K562 (cell line): ENCODE measurements at regions not wholly inside any gene's neighbourhood (a gene's known extent, or its start where the extent isn't known, plus 50 kb on each side); places are given as distances from the start of the nearest gene placed in this dataset.

ENCODE experiments used
- AFF4 ChIP-seq: sonication (generic); formaldehyde crosslinking; IDR thresholded peaks from 2 replicates; pipeline ENCODE4 v1.8.0; 2023; ENCODE audit warnings: mild to moderate bottlenecking, missing genetic modification reagents
- CBX2 ChIP-seq: fragments of 200-600 bp; sonication (generic); IDR thresholded peaks from one replicate; pipeline ENCODE4 v1.6.1; 2012; ENCODE audit warnings: mild to moderate bottlenecking, low read length, inconsistent platforms; ENCODE audit not compliant: insufficient read depth, poor library complexity, severe bottlenecking
- POLR2H ChIP-seq: IDR thresholded peaks from 2 replicates; pipeline ENCODE4 v1.6.1; 2016; ENCODE audit warnings: missing genetic modification characterization, low read depth, mild to moderate bottlenecking, control low read depth, missing compliant biosample characterization, moderate library complexity
- RBFOX2 ChIP-seq: fragments of 200-400 bp; formaldehyde crosslinking; IDR thresholded peaks from 2 replicates; pipeline ENCODE4 v1.6.1; 2017; ENCODE audit warnings: low read depth, mild to moderate bottlenecking, low read length, moderate library complexity
- SP1 ChIP-seq: sonication (generic); formaldehyde crosslinking; IDR thresholded peaks from 2 replicates; pipeline ENCODE4 v1.8.1; 2022; ENCODE audit warnings: mild to moderate bottlenecking, missing genetic modification reagents
- ZNF3 ChIP-seq: fragments of 250-450 bp; sonication (Bioruptor Pico); IDR thresholded peaks from 2 replicates; pipeline ENCODE4 v1.5.0; 2021; ENCODE audit warnings: mild to moderate bottlenecking, moderate library complexity
- ZNF41 ChIP-seq: fragments of 250-450 bp; sonication (Bioruptor Pico); conservative IDR thresholded peaks from 2 replicates; pipeline ENCODE4 v1.4.0; 2020; ENCODE audit warnings: mild to moderate bottlenecking
- TF ChIP-seq, protein P1 (sequence below), 2 experiments: fragments of 450-650 bp; IDR thresholded peaks; 2 replicates each; pipeline ENCODE4 v1.6.1; 2016
- TF ChIP-seq, protein P2 (sequence below), 2 experiments: fragments of 450-650 bp in 1 of 2; IDR thresholded peaks; 2 replicates each; pipeline ENCODE4 v1.6.1; 2011 to 2017; ENCODE audit warnings: low read depth in 2 of 2, antibody characterized with exemption in 1 of 2, borderline replicate concordance in 1 of 2, low read length in 1 of 2, mild to moderate bottlenecking in 1 of 2, mixed read lengths in 1 of 2; ENCODE audit not compliant: control insufficient read depth in 1 of 2

DNA sequence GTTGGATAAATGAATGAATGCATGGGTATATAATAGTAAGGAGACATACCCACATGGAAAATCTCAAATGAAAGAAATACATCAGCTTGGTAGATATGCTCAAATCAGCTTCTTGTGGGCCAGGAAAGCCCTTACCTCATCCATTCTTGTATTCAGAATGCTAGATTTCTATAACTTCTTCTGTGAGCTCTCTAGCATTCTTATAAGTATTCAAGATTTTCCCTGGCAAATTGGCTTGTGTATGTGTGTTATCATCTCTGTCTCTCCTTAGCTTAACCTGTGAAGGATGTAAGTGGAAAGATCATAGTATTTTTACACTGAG is 100.8 kb downstream of the OR2B2 start (continued):
- TF ChIP-seq POLR2H, result peak; percentile 39
- TF ChIP-seq ZNF3 (CRISPR knock-in tag), result no peak
- TF ChIP-seq CBX2, result no peak
- TF ChIP-seq, protein P1, sequence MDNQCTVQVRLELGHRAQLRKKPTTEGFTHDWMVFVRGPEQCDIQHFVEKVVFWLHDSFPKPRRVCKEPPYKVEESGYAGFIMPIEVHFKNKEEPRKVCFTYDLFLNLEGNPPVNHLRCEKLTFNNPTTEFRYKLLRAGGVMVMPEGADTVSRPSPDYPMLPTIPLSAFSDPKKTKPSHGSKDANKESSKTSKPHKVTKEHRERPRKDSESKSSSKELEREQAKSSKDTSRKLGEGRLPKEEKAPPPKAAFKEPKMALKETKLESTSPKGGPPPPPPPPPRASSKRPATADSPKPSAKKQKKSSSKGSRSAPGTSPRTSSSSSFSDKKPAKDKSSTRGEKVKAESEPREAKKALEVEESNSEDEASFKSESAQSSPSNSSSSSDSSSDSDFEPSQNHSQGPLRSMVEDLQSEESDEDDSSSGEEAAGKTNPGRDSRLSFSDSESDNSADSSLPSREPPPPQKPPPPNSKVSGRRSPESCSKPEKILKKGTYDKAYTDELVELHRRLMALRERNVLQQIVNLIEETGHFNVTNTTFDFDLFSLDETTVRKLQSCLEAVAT (IDR thresholded peaks at IDR 0.05), result peak; percentile 77 to 85; a peak in 3 of 4 replicates
- TF ChIP-seq SP1, result peak; percentile 25; the same call in 1 of the 2 replicates
- TF ChIP-seq ZNF41, result no peak
- peak; percentile 61 for TF ChIP-seq RBFOX2
- TF ChIP-seq AFF4 (CRISPR knock-in tag), result no peak; the same call in 1 of the 2 replicates
- TF ChIP-seq, protein P2, sequence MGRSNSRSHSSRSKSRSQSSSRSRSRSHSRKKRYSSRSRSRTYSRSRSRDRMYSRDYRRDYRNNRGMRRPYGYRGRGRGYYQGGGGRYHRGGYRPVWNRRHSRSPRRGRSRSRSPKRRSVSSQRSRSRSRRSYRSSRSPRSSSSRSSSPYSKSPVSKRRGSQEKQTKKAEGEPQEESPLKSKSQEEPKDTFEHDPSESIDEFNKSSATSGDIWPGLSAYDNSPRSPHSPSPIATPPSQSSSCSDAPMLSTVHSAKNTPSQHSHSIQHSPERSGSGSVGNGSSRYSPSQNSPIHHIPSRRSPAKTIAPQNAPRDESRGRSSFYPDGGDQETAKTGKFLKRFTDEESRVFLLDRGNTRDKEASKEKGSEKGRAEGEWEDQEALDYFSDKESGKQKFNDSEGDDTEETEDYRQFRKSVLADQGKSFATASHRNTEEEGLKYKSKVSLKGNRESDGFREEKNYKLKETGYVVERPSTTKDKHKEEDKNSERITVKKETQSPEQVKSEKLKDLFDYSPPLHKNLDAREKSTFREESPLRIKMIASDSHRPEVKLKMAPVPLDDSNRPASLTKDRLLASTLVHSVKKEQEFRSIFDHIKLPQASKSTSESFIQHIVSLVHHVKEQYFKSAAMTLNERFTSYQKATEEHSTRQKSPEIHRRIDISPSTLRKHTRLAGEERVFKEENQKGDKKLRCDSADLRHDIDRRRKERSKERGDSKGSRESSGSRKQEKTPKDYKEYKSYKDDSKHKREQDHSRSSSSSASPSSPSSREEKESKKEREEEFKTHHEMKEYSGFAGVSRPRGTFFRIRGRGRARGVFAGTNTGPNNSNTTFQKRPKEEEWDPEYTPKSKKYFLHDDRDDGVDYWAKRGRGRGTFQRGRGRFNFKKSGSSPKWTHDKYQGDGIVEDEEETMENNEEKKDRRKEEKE (IDR thresholded peaks at IDR 0.05; ENCODE audit: borderline replicate concordance in 1 of 2, control insufficient read depth in 1 of 2, low read depth in 2 of 2, low read length in 1 of 2), result 0 out of 4 replicates have a peak, but pooled peaks of 1 of the 2 experiments have one; percentile 18
